Fibroblast of pulmonary artery (primary cell): ENCODE measurements at regions not wholly inside any gene's neighbourhood (a gene's known extent, or its start where the extent isn't known, plus 50 kb on each side); places are given as distances from the start of the nearest gene placed in this dataset.
"Not testable (repeated sequence)": the region's sequence is repeated elsewhere in the genome, so short reads cannot be mapped to it uniquely, and the experiment has no call there.

Experiments
- DNase-seq: peaks from one replicate; pipeline ENCODE4 v3.0.0-alpha.2; 2010; ENCODE audit warnings: low read depth
- H3K4me3 ChIP-seq: replicated peaks from 2 replicates; pipeline ENCODE4 v1.5.1; 2011; ENCODE audit warnings: low read depth, mild to moderate bottlenecking, control low read depth, low read length, moderate library complexity
- TF ChIP-seq, protein P1 (sequence below): IDR thresholded peaks from 2 replicates; pipeline ENCODE4 v1.5.1; 2011; ENCODE audit warnings: mild to moderate bottlenecking, control low read depth, low read length, inconsistent platforms; ENCODE audit errors: missing control alignments

DNA sequence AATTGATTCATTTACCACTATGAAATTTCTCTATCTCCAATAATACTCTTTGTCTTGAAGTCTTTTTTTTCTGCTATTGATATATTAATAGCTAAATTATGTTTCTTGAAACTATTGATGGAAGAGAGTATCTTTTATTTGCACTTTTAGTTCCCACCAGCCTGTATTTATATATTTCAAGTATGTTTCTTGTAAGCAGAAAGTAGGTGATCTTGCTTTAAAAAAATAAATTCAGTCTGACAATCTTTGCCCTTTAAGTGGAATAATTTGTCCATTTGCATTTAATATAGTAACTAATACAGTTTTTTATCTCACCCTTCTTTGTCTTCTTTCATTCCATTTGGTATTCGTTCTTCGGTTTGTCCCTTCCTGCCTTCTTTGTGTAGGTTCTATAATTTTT lies 790.5 kb downstream of the MCTP2 start:
- no peak for DNase-seq
- no peak overlapping the region for H3K4me3 ChIP-seq
- TF ChIP-seq, protein P1, sequence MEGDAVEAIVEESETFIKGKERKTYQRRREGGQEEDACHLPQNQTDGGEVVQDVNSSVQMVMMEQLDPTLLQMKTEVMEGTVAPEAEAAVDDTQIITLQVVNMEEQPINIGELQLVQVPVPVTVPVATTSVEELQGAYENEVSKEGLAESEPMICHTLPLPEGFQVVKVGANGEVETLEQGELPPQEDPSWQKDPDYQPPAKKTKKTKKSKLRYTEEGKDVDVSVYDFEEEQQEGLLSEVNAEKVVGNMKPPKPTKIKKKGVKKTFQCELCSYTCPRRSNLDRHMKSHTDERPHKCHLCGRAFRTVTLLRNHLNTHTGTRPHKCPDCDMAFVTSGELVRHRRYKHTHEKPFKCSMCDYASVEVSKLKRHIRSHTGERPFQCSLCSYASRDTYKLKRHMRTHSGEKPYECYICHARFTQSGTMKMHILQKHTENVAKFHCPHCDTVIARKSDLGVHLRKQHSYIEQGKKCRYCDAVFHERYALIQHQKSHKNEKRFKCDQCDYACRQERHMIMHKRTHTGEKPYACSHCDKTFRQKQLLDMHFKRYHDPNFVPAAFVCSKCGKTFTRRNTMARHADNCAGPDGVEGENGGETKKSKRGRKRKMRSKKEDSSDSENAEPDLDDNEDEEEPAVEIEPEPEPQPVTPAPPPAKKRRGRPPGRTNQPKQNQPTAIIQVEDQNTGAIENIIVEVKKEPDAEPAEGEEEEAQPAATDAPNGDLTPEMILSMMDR, result no peak

DNA sequence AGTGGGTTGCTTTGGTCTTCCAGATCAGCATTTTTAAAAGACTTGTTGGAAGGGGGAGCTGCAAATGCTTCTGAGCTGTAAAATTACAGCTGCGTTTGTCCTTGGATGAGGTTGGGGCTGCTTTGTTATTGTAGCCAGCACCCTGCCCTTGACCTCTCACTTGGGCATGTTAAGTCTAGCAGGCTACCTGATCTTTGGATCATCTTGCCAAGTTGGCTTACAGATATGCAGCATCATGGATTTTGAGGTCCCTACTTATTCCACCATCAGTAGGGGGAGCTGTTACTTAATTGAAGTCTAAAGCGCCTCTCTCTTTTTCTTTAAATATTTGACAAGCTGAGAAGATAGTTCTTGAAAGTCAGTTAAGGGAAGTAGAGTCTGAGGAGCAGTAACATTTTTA lies 793.0 kb downstream of the MCTP2 start:
- no peak overlapping the region for H3K4me3 ChIP-seq
- DNase-seq, result peak; percentile 62

DNA sequence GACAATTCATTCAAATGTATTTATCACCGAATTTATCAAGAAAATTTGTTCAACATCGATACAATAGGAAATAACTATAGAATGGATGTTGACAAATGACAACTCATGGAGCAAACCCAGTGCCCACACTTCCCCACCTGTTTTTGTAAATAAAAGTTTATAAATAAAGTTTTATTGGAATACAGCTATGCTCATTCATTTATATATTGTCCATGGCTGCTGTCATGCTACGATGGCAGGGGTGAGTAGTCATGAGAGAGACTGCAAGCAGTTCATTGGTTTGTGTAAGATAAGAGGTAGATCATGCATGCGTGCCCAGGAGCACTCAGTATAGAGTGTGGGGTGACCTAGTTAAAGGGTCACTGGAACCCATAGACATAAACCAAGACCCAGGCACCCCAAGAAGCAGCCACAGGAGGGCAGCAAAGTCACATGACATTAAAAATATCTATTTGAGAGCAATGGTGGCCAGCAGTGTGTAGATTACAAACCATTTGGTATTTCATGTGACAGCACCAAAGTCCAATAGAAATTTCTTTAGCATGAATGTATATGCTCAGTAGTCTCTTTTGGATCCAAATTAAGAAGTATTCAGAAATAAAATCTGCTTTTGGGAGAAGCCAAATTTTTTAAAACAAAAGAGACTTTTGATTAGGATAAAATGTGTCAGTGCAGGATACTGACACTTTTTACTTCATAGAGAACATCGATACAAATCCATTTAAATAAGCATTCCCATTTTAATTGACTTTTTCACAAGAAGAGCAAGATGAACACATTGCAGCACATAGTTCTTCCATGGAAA lies 794.8 kb downstream of the MCTP2 start:
- DNase-seq, result peak; percentile 79
- H3K4me3 ChIP-seq, result no peak overlapping the region
- TF ChIP-seq, protein P1, result peak; percentile 76

More for the DNA sequence above, 793.0 kb downstream of the MCTP2 start:
- TF ChIP-seq, protein P1, result peak; percentile 65

DNA sequence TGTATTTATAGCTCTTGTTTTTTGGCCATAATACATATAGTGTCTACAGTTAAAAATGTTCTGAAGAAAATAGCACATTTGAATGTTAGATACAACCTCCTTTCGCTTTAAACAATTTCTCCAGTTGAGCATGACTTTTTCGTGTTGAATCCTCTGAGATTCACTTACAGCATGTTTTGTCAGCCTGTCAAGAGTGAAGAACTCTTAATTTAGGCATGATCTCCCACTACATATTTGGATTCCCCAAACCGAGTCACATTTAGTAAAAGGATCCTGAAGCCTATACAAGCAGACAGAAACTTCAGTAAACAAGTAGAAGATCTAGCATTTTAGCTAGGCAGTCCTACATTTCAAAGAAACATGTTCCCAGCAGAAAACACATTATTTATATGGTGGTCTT lies 796.6 kb downstream of the MCTP2 start:
- no peak overlapping the region for H3K4me3 ChIP-seq
- no peak for DNase-seq
- TF ChIP-seq, protein P1, result no peak

DNA sequence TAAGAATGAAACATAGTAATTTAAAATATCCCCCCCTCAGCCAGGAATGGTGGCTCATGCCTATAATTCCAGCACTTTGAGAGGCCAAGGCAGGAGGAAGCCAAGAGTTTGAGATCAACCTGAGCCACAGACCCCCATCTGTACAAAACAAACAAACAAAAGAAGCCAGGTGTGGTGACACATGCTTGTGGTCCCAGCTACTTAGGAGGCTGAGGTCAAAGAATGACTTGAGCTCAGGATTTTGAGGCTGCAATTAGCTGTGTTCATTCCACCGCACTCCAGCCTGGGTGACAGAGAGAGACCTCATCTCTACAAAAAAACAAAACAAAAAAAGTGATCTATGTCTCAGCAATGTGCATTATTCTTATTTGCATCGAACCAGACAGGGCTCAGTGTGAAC lies 800.8 kb downstream of the MCTP2 start:
- H3K4me3 ChIP-seq, result no peak overlapping the region
- no peak for DNase-seq
- TF ChIP-seq, protein P1, result no peak

DNA sequence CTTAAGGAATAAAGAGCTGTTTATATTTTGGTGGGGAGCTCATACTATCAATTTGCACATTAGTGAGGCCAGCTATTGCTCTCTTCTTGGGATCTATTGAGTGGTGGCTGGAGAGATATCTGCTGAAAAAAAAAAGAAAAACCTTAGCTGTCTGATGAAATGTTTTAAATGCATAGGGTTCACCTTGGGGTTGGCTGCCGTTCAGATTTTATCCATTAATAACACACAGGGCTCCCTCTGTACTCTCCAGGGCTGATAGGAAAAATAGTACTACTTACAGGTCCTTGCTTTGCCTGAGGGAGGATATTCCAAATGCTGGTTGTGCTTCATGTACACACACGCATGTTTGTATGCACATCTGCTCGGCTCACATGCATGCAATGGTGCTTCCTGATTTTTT lies 803.7 kb downstream of the MCTP2 start:
- no peak overlapping the region for H3K4me3 ChIP-seq
- DNase-seq, result no peak
- TF ChIP-seq, protein P1, result no peak

DNA sequence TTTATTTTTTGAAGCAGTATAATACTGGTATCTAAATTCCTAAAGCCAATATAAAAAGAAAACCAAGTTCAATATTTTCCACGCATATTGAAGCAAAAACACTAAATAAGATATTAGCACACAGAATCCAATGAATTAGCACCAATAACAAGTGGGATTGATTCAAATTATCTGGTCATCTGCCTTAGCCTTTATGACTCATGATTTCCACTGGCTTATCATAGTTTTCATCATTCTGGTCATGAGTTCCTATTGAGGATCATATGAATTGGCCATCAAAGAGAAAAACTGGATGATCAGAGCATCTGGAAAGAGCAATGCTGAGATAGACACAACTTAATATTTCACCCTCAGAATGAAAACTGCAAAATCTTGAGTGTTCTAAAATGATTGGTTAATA lies 809.9 kb downstream of the MCTP2 start:
- TF ChIP-seq, protein P1, result no peak
- no peak for DNase-seq
- no peak overlapping the region for H3K4me3 ChIP-seq

DNA sequence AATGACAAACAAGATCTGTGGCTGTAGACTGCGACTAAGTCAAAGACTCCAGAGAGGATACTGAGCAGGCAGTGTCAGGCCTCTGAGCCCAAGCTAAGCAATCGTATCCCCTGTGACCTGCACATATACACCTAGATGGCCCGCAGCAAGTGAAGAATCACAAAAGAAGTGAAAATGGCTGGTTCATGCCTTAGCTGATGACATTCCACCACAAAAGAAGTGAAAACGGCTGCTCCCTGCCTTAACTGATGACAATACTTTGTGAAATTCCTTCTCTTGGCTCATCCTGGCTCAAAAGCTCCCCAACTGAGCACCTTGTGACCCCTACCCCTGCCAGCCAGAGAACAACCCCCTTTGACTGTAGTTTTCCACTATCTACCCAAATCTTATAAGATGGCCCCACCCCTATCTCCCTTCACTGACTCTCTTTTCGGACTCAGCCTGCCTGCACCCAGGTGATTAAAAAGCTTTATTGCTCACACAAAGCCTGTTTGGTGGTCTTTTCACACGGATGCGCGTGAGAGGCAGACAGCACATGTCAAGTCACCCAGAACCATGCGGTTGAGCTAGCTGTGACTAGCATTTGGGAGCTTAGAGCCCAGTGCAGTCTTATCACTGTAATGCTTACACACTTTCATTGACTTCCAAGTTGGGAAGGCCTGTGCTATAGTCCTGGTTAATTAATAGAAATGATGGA lies 812.0 kb downstream of the MCTP2 start:
- not testable (repeated sequence) for DNase-seq, H3K4me3 ChIP-seq
